ENCODE measurements at regions not wholly inside any gene's neighbourhood (a gene's known extent, or its start where the extent isn't known, plus 50 kb on each side); places are given as distances from the start of the nearest gene placed in this dataset.

DNA sequence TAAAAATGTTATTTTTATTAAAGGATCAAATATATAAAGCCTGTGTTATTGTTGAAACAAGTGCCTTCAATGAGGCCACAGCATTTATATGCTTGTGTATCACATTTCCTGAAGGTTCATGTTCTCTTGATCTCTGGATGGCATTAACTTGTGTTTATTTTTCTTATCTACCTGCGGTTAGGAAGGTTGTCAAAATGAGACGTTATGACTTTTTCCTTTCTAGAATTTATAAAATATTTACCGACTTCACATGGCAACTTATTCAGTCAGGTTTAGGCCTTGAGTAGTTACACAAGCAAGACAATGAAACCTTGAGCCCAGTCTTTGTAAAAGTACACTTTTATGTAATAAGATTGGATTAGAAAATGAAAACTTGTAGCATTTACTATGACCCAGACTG lies 196.4 kb upstream of the ACVR2A start:
- TF ChIP-seq, protein P1, sequence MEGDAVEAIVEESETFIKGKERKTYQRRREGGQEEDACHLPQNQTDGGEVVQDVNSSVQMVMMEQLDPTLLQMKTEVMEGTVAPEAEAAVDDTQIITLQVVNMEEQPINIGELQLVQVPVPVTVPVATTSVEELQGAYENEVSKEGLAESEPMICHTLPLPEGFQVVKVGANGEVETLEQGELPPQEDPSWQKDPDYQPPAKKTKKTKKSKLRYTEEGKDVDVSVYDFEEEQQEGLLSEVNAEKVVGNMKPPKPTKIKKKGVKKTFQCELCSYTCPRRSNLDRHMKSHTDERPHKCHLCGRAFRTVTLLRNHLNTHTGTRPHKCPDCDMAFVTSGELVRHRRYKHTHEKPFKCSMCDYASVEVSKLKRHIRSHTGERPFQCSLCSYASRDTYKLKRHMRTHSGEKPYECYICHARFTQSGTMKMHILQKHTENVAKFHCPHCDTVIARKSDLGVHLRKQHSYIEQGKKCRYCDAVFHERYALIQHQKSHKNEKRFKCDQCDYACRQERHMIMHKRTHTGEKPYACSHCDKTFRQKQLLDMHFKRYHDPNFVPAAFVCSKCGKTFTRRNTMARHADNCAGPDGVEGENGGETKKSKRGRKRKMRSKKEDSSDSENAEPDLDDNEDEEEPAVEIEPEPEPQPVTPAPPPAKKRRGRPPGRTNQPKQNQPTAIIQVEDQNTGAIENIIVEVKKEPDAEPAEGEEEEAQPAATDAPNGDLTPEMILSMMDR (IDR thresholded peaks at IDR 0.05 in 2 of 3, conservative IDR thresholded peaks at IDR 0.05 in 1 of 3; ENCODE audit: borderline replicate concordance in 1 of 3, insufficient read depth in 1 of 3, low read depth in 2 of 3, low read length in 2 of 3): no peak
- TF ChIP-seq POLR2A (IDR thresholded peaks at IDR 0.05; ENCODE audit: borderline replicate concordance, extremely low read depth, insufficient read depth, insufficient read length): no peak
